Stomach (tissue), 8 donors: ENCODE measurements at regions not wholly inside any gene's neighbourhood (a gene's known extent, or its start where the extent isn't known, plus 50 kb on each side); places are given as distances from the start of the nearest gene placed in this dataset.

ENCODE experiments used
- DNase-seq, 2 donors: peaks; one replicate each; pipeline versions ENCODE4 v3.0.0 to v3.0.0-alpha.2; 2013 to 2019
- H3K27ac ChIP-seq, 5 donors: fragments of 200-600 bp in 4 of 5; sonication (generic) in 4 of 5; one replicate each; pipeline ENCODE4 v1.5.1; 2013 to 2019; ENCODE audit warnings: mild to moderate bottlenecking in 1 of 5, moderate library complexity in 1 of 5
- H3K27me3 ChIP-seq, 3 donors: fragments of 200-600 bp; sonication (generic); one replicate each; pipeline ENCODE4 v1.5.1; 2017 to 2019; ENCODE audit warnings: mixed run types in 1 of 3
- H3K36me3 ChIP-seq, 4 donors: fragments of 200-600 bp; sonication (generic); 1 replicate in 3 of 4; 2 replicates in 1 of 4; pipeline ENCODE4 v1.5.1; 2016 to 2019
- H3K4me1 ChIP-seq, 4 donors: fragments of 200-600 bp; sonication (generic); one replicate each; pipeline ENCODE4 v1.5.1; 2016 to 2019
- H3K4me3 ChIP-seq, 4 donors: fragments of 200-600 bp; sonication (generic) in 3 of 4; one replicate each; pipeline ENCODE4 v1.5.1; 2016 to 2019; ENCODE audit warnings: mild to moderate bottlenecking in 1 of 4
- H3K9me3 ChIP-seq, 4 donors: fragments of 200-600 bp; sonication (generic); one replicate each; pipeline ENCODE4 v1.5.1; 2016 to 2019
- CTCF ChIP-seq, 7 experiments: fragments of 450-650 bp in 4 of 7; fragments of 200-600 bp in 3 of 7; sonication (generic) in 3 of 7; IDR thresholded peaks; one replicate each; pipeline ENCODE4 v1.5.1; 2016 to 2019; ENCODE audit warnings: antibody characterized with exemption in 7 of 7, control low read depth in 2 of 7, mild to moderate bottlenecking in 1 of 7
- EP300 ChIP-seq: sonication (generic); formaldehyde crosslinking; IDR thresholded peaks from one replicate; pipeline ENCODE4 v1.6.1; 2017; ENCODE audit warnings: antibody characterized with exemption
- POLR2A ChIP-seq, 4 donors: fragments of 450-650 bp; IDR thresholded peaks; one replicate each; pipeline ENCODE4 v1.6.1; 2016; ENCODE audit warnings: antibody characterized with exemption in 4 of 4, control low read depth in 2 of 4, mild to moderate bottlenecking in 1 of 4, moderate library complexity in 1 of 4
- POLR2AphosphoS5 ChIP-seq, 3 donors: sonication (generic); formaldehyde crosslinking; IDR thresholded peaks; one replicate each; pipeline ENCODE4 v1.6.1; 2016; ENCODE audit warnings: antibody characterized with exemption in 3 of 3
- WGBS, 5 donors: extraction: QIAGEN DNeasy Blood & Tissue Kit in 3 of 5; methylation state at CpG; one replicate each; pipeline versions ENCODE4 v1.1.5 to v1.1.7; 2013 to 2018; 5-methylcytosine and 5-hydroxymethylcytosine counted together
- intact Hi-C: fragments of 100-400 bp; cut with DNase I; formaldehyde crosslinking; loops from one replicate; pipeline ENCODE4 v1.15.1; 2023; ENCODE audit warnings: low total_unique reads
- donor health status: healthy with polysubstance abuse.
- donor health status: Bipolar disorder and iron deficiency.
- donor health status: healthy.

GRCh38 chr6:97864366-97864765 lies 581.4 kb upstream of the MMS22L start:
- H3K27ac ChIP-seq: no peak overlapping the region

GRCh38 chr6:97864826-97865225 lies 581.8 kb upstream of the MMS22L start:
- Histone ChIP-seq H3K36me3 (no peaks in the 10 kb centered on the region), H3K4me1 (no peaks in the 10 kb centered on the region), H3K27me3 (no peaks in the 10 kb centered on the region), H3K9me3 (no peaks in the 10 kb centered on the region), H3K27ac (no peak overlapping the region), H3K4me3 (no peak overlapping the region)
- intact Hi-C loops: no loop called here
- DNase-seq: peak in 1 of 2 donors; percentile 15
- TF ChIP-seq EP300 (no peak), POLR2AphosphoS5 (IDR thresholded peaks at IDR 0.05) (no peak), CTCF (IDR thresholded peaks at IDR 0.05) (no peak), POLR2A (IDR thresholded peaks at IDR 0.05) (no peak)
- WGBS, 5 donors: 58 to 68% (median 59%) methylated on average over 2 of the region's 2 CpGs

More at GRCh38 chr6:97864366-97864765, 581.4 kb upstream of the MMS22L start:
- Histone ChIP-seq H3K27me3 (no peaks in the 10 kb centered on the region), H3K36me3 (no peaks in the 10 kb centered on the region), H3K4me3 (no peak overlapping the region), H3K4me1 (no peaks in the 10 kb centered on the region), H3K9me3 (no peaks in the 10 kb centered on the region)
- no peak for DNase-seq
- intact Hi-C loops: no loop called here
- TF ChIP-seq EP300: no peak
- TF ChIP-seq CTCF (IDR thresholded peaks at IDR 0.05): no peak
- no peak for TF ChIP-seq POLR2AphosphoS5 (IDR thresholded peaks at IDR 0.05)
- TF ChIP-seq POLR2A (IDR thresholded peaks at IDR 0.05): no peak
- 58 to 76% (median 64%) methylated on average over 4 of the region's 4 CpGs for WGBS, 5 donors

- intact Hi-C loops: no loop called here
- H3K36me3 ChIP-seq: no peaks in the 10 kb centered on the region
- WGBS, 5 donors: 19 to 45% (median 29%) methylated on average over 2 of the region's 2 CpGs
- peak in 1 of 2 donors; percentile 5 for DNase-seq
- TF ChIP-seq POLR2A (IDR thresholded peaks at IDR 0.05) (no peak), EP300 (no peak), POLR2AphosphoS5 (IDR thresholded peaks at IDR 0.05) (no peak), CTCF (IDR thresholded peaks at IDR 0.05) (no peak)
- H3K4me3 ChIP-seq: no peak overlapping the region
- no peaks in the 10 kb centered on the region for H3K27me3 ChIP-seq
- no peaks in the 10 kb centered on the region for H3K4me1 ChIP-seq
- no peaks in the 10 kb centered on the region for H3K9me3 ChIP-seq
- H3K27ac ChIP-seq: no peak overlapping the region
Measured at GRCh38 chr6:97865612-97866011, 582.6 kb upstream of the MMS22L start.

GRCh38 chr6:97866616-97867015 lies 583.6 kb upstream of the MMS22L start:
- H3K27me3 ChIP-seq: no peaks in the 10 kb centered on the region
- H3K9me3 ChIP-seq: no peaks in the 10 kb centered on the region
- no peaks in the 10 kb centered on the region for H3K36me3 ChIP-seq
- H3K27ac ChIP-seq: no peak overlapping the region
- WGBS, 5 donors: 59 to 67% (median 62%) methylated on average over 2 of the region's 2 CpGs
- DNase-seq: no peak
- no peaks in the 10 kb centered on the region for H3K4me1 ChIP-seq
- intact Hi-C loops: no loop called here
- TF ChIP-seq EP300: no peak
- no peak for TF ChIP-seq POLR2A (IDR thresholded peaks at IDR 0.05)
- no peak for TF ChIP-seq CTCF (IDR thresholded peaks at IDR 0.05)
- no peak for TF ChIP-seq POLR2AphosphoS5 (IDR thresholded peaks at IDR 0.05)
- no peak overlapping the region for H3K4me3 ChIP-seq
